GM12878 (cell line): ENCODE measurements at regions not wholly inside any gene's neighbourhood (a gene's known extent, or its start where the extent isn't known, plus 50 kb on each side); places are given as distances from the start of the nearest gene placed in this dataset.

ENCODE experiments used
- ATAC-seq: fragments of 200-7000 bp; cut with Tn5 transposase; 3 replicates; pipeline ENCODE4 v1.9.1; 2020; ENCODE audit warnings: mild to moderate bottlenecking, moderate library complexity
- BruUV-seq: library from RNA; stranded (reverse); fragments of 400-500 nt; replicated peaks from 2 replicates; lab custom pipeline; 2021; lab: Mats Ljungman, UMichigan
- CTCF ChIA-PET: fragments of 300-600 bp; sonication (Branson Sonifier 250); formaldehyde crosslinking; extraction: SDS; loops from one replicate; lab custom pipeline; 2021; ENCODE audit warnings: inconsistent platforms; lab: Yijun Ruan, JAX
- POLR2A ChIA-PET: fragments of 350-600 bp; formaldehyde crosslinking; extraction: SDS; loops from one replicate; lab custom pipeline; 2021; ENCODE audit warnings: inconsistent platforms; lab: Charles Lee
- RAD21 ChIA-PET: fragments of 300-600 bp; sonication (Branson Sonifier 250); formaldehyde crosslinking; loops from one replicate; lab custom pipeline; 2023; ENCODE audit warnings: antibody characterized with exemption; ENCODE audit not compliant: unreplicated experiment; lab: Charles Lee
- SMC1A ChIA-PET: fragments of 300-600 bp; sonication (Branson Sonifier 250); formaldehyde crosslinking; loops from one replicate; lab custom pipeline; 2023; ENCODE audit not compliant: unreplicated experiment, uncharacterized antibody; lab: Charles Lee
- DNase-seq: peaks from one replicate; pipeline ENCODE4 v3.0.0-alpha.2; 2011; ENCODE audit warnings: low read depth, low spot score
- FAIRE-seq: peaks from 3 replicates; lab custom pipeline; 2011; peaks lifted over from hg19 to GRCh38; lab: Jason Lieb, UNC
- H2AFZ ChIP-seq: 2 replicates; pipeline ENCODE4 v1.6.0; 2011; ENCODE audit warnings: low read depth, low read length, control low read depth; ENCODE audit not compliant: control insufficient read depth
- H3K27ac ChIP-seq: 2 replicates; pipeline ENCODE4 v1.5.1; 2011; ENCODE audit warnings: control low read depth; ENCODE audit not compliant: control insufficient read depth, insufficient read depth
- H3K27me3 ChIP-seq, 2 experiments: replicated peaks in 1 of 2; 2 replicates each; pipeline versions ENCODE4 v1.6.0 to v1.6.1; 2011; ENCODE audit warnings: low read length in 1 of 2; ENCODE audit not compliant: control insufficient read depth in 2 of 2, insufficient read depth in 2 of 2
- H3K36me3 ChIP-seq, 2 experiments: 2 replicates each; pipeline ENCODE4 v1.5.1; 2011; ENCODE audit warnings: low read length in 1 of 2; ENCODE audit not compliant: control insufficient read depth in 2 of 2, insufficient read depth in 2 of 2
- H3K4me1 ChIP-seq: 2 replicates; pipeline ENCODE4 v1.6.1; 2011; ENCODE audit warnings: mild to moderate bottlenecking, low read length, moderate library complexity, mixed read lengths; ENCODE audit not compliant: control insufficient read depth, insufficient read depth
- H3K4me2 ChIP-seq: 2 replicates; pipeline ENCODE4 v1.6.0; 2011; ENCODE audit warnings: control low read depth; ENCODE audit not compliant: control insufficient read depth, insufficient read depth
- H3K4me3 ChIP-seq: fragments of 200-600 bp; sonication (generic); 2 replicates; pipeline ENCODE4 v1.5.1; 2016
- H3K79me2 ChIP-seq: 2 replicates; pipeline ENCODE4 v1.6.0; 2011; ENCODE audit warnings: low read length; ENCODE audit not compliant: control insufficient read depth, insufficient read depth
- H3K9ac ChIP-seq: 2 replicates; pipeline ENCODE4 v1.8.0; 2011; ENCODE audit warnings: low read length, control low read depth, mixed read lengths; ENCODE audit not compliant: control insufficient read depth, insufficient read depth
- H3K9me3 ChIP-seq: replicated peaks from 3 replicates; pipeline ENCODE4 v1.5.1; 2011; ENCODE audit warnings: mild to moderate bottlenecking, low read length; ENCODE audit not compliant: control insufficient read depth, insufficient read depth
- H4K20me1 ChIP-seq: 2 replicates; pipeline ENCODE4 v1.6.0; 2011; ENCODE audit not compliant: control insufficient read depth, insufficient read depth
- ASH2L ChIP-seq: fragments of 300-600, 200-600 bp; sonication (generic); IDR thresholded peaks from 2 replicates; pipeline ENCODE4 v1.6.1; 2017; ENCODE audit warnings: low read depth, mild to moderate bottlenecking, borderline replicate concordance
- BCL11A ChIP-seq: IDR thresholded peaks from 2 replicates; pipeline ENCODE4 v1.6.1; 2011; ENCODE audit warnings: low read depth, low read length
- CHD1 ChIP-seq: IDR thresholded peaks from 2 replicates; pipeline ENCODE4 v1.6.1; 2012; ENCODE audit warnings: low read depth, low read length, improper control_type of control experiment
- EGR1 ChIP-seq, 2 experiments: IDR thresholded peaks; 1 replicate in 1 of 2; 2 replicates in 1 of 2; pipeline ENCODE4 v1.6.1; 2011 to 2012; ENCODE audit warnings: low read depth in 2 of 2, low read length in 2 of 2, borderline replicate concordance in 1 of 2, mild to moderate bottlenecking in 1 of 2, moderate library complexity in 1 of 2
- JUND ChIP-seq: IDR thresholded peaks from 2 replicates; pipeline ENCODE4 v1.6.1; 2012; ENCODE audit warnings: low read depth, mild to moderate bottlenecking, low read length, improper control_type of control experiment, moderate library complexity
- KAT2A ChIP-seq: conservative IDR thresholded peaks from 2 replicates; pipeline ENCODE4 v1.6.1; 2011; ENCODE audit warnings: low read depth, low read length; ENCODE audit not compliant: control insufficient read depth
- PML ChIP-seq: IDR thresholded peaks from 2 replicates; pipeline ENCODE4 v1.6.1; 2012; ENCODE audit warnings: low read length, inconsistent platforms
- POLR2A ChIP-seq: IDR thresholded peaks from 2 replicates; pipeline ENCODE4 v1.6.1; 2011; ENCODE audit warnings: low read depth, mild to moderate bottlenecking, low read length
- TAF1 ChIP-seq: IDR thresholded peaks from 2 replicates; pipeline ENCODE4 v1.6.1; 2011; ENCODE audit warnings: mild to moderate bottlenecking, low read depth, low read length, borderline replicate concordance
- TBL1XR1 ChIP-seq: IDR thresholded peaks from 2 replicates; pipeline ENCODE4 v1.6.1; 2012; ENCODE audit warnings: low read depth, low read length, improper control_type of control experiment
- WGBS: methylation state at CpG from one replicate; pipeline ENCODE4 v1.1.6; 2016; ENCODE audit warnings: low lambda C conversion rate; ENCODE audit not compliant: insufficient replicate concordance, insufficient coverage; ENCODE audit errors: missing lambda C conversion rate; 5-methylcytosine and 5-hydroxymethylcytosine counted together
- in situ Hi-C: fragments of 300-500 bp; cut with MboI; formaldehyde crosslinking; loops from 9 replicates; pipeline ENCODE4 v1.14.3; 2018; ENCODE audit warnings: mixed read lengths
- intact Hi-C: fragments of 100-400 bp; cut with micrococcal nuclease; formaldehyde crosslinking; loops from one replicate; pipeline ENCODE4 v1.14.2; 2022; ENCODE audit not compliant: unreplicated experiment
- TF ChIP-seq, protein P1 (sequence below): fragments of 450-650 bp; IDR thresholded peaks from 2 replicates; pipeline ENCODE4 v1.6.1; 2016; ENCODE audit warnings: mild to moderate bottlenecking, moderate library complexity, borderline replicate concordance

DNA sequence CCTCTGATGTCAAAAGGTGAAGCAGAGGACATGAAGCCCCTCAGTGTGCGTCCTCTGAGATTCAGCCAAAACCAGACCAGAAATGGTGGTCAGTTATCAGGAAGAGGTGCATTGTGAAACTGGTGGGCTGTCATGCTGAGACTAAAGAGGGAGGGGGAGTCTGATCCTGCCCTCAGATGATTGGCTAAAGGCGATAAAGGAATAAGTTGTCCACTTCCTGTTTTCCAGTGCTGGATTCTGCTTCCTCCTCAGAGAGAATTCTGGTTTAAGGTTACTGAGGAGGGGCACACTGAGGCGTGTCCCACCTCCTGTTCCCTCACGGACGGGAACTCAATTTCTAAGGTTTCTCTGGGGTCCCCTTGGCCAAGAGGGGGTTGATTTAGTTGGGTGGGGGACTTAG, 97.0 kb upstream of the UBE3A start:
- H3K36me3 ChIP-seq = no peaks in the 10 kb centered on the region
- no peak overlapping the region for H3K4me2 ChIP-seq
- ATAC-seq (no peak), DNase-seq (no peak), FAIRE-seq (no peak)
- in situ Hi-C loops = no loop called here
- H4K20me1 ChIP-seq = no peaks in the 10 kb centered on the region
- 7% methylated on average over 5 of the region's 5 CpGs for WGBS
- no peaks in the 10 kb centered on the region for H3K79me2 ChIP-seq
- no peak overlapping the region for H3K9ac ChIP-seq
- CTCF ChIA-PET = no interaction called here
- POLR2A ChIA-PET = no interaction called here
- H3K4me3 ChIP-seq = no peak overlapping the region
- H2AFZ ChIP-seq = no peak overlapping the region
- TF ChIP-seq TBL1XR1 = no peak
- TF ChIP-seq BCL11A = no peak
- H3K4me1 ChIP-seq = no peaks in the 10 kb centered on the region
- H3K27ac ChIP-seq = no peak overlapping the region
- SMC1A ChIA-PET = no interaction called here
- intact Hi-C loops = no loop called here
- no peaks in the 10 kb centered on the region for H3K27me3 ChIP-seq
- no peaks in the 10 kb centered on the region; the same call in 2 of the 3 replicates for H3K9me3 ChIP-seq
- RAD21 ChIA-PET = no interaction called here
- no TSS peak for BruUV-seq

DNA sequence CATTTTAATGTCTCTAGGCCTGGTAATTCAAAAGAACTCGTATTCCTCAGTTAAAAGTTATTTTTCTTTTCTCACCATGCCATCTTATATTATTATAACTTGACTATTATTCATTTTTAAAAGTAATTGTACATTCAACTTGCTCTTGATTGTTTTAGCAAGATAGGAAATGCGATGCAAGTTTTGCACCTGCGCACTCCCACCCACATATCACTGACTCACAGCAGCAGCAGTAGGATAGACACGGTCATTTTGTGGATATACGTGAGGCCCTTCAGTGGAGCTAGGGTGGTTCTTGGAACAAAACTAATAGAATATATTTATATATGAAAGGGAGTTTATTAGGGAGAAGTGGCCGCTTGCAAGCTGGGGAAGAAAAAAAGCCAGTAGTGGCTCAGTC, 95.5 kb upstream of the UBE3A start:
- Histone ChIP-seq H3K4me2 (no peak overlapping the region), H3K9ac (no peak overlapping the region), H4K20me1 (no peaks in the 10 kb centered on the region), H3K79me2 (no peaks in the 10 kb centered on the region), H3K4me1 (no peaks in the 10 kb centered on the region), H3K36me3 (no peaks in the 10 kb centered on the region), H3K9me3 (no peaks in the 10 kb centered on the region; the same call in 2 of the 3 replicates), H2AFZ (no peak overlapping the region), H3K27ac (no peak overlapping the region), H3K27me3 (no peaks in the 10 kb centered on the region), H3K4me3 (no peak overlapping the region)
- CTCF ChIA-PET = no interaction called here
- intact Hi-C loops (no loop called here), in situ Hi-C loops (no loop called here)
- RAD21 ChIA-PET = no interaction called here
- no peak for DNase-seq
- BruUV-seq = no TSS peak
- SMC1A ChIA-PET = interaction anchor here (1.5 kb wide), 1 partner anchor 42 kb away, joined by 3 read pairs; no protein-coding TSS in a partner anchor
- WGBS = 36% methylated on average over 6 of the region's 6 CpGs
- FAIRE-seq = no peak
- TF ChIP-seq CHD1 = no peak
- no peak for TF ChIP-seq PML
- no peak for TF ChIP-seq EGR1 (IDR thresholded peaks at IDR 0.05; ENCODE audit: borderline replicate concordance in 1 of 2, low read depth in 2 of 2, low read length in 2 of 2)
- TF ChIP-seq ASH2L = no peak
- TF ChIP-seq KAT2A = no peak
- TF ChIP-seq, protein P1, sequence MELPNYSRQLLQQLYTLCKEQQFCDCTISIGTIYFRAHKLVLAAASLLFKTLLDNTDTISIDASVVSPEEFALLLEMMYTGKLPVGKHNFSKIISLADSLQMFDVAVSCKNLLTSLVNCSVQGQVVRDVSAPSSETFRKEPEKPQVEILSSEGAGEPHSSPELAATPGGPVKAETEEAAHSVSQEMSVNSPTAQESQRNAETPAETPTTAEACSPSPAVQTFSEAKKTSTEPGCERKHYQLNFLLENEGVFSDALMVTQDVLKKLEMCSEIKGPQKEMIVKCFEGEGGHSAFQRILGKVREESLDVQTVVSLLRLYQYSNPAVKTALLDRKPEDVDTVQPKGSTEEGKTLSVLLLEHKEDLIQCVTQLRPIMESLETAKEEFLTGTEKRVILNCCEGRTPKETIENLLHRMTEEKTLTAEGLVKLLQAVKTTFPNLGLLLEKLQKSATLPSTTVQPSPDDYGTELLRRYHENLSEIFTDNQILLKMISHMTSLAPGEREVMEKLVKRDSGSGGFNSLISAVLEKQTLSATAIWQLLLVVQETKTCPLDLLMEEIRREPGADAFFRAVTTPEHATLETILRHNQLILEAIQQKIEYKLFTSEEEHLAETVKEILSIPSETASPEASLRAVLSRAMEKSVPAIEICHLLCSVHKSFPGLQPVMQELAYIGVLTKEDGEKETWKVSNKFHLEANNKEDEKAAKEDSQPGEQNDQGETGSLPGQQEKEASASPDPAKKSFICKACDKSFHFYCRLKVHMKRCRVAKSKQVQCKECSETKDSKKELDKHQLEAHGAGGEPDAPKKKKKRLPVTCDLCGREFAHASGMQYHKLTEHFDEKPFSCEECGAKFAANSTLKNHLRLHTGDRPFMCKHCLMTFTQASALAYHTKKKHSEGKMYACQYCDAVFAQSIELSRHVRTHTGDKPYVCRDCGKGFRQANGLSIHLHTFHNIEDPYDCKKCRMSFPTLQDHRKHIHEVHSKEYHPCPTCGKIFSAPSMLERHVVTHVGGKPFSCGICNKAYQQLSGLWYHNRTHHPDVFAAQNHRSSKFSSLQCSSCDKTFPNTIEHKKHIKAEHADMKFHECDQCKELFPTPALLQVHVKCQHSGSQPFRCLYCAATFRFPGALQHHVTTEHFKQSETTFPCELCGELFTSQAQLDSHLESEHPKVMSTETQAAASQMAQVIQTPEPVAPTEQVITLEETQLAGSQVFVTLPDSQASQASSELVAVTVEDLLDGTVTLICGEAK = no peak
- no peak for TF ChIP-seq POLR2A
- no peak for TF ChIP-seq JUND
- no peak for TF ChIP-seq TAF1
- no peak for ATAC-seq
- POLR2A ChIA-PET = no interaction called here
